CD4-positive, alpha-beta T cell (primary cell): ENCODE measurements at regions not wholly inside any gene's neighbourhood (a gene's known extent, or its start where the extent isn't known, plus 50 kb on each side); places are given as distances from the start of the nearest gene placed in this dataset.

Source experiments
- ATAC-seq: fragments of 200-7000 bp; cut with Tn5 transposase; one replicate; pipeline ENCODE4 v1.10.0; 2022; ENCODE audit warnings: mild to moderate bottlenecking; ENCODE audit not compliant: poor library complexity
- CTCF ChIA-PET: fragments of 350-600 bp; sonication (Branson Sonifier 250); formaldehyde crosslinking; loops from one replicate; lab custom pipeline; 2021; ENCODE audit warnings: antibody characterized with exemption, inconsistent platforms; lab: Charles Lee
- POLR2A ChIA-PET: fragments of 350-600 bp; sonication (Branson Sonifier 250); formaldehyde crosslinking; loops from one replicate; lab custom pipeline; 2021; ENCODE audit warnings: antibody characterized with exemption, inconsistent platforms; lab: Charles Lee
- DNase-seq, 14 experiments: peaks; one replicate each; pipeline ENCODE4 v3.0.0-alpha.2; 2013 to 2020; ENCODE audit warnings: mixed read lengths in 2 of 14
- H3K27ac ChIP-seq, 2 donors: one replicate each; pipeline versions ENCODE4 v1.5.1 to v1.7.0; 2013; ENCODE audit warnings: low read length in 2 of 2, low read depth in 1 of 2, mild to moderate bottlenecking in 1 of 2
- H3K27me3 ChIP-seq, 2 experiments: 1 replicate in 1 of 2; 2 replicates in 1 of 2; pipeline versions ENCODE4 v1.6.1 to v1.7.0; 2013; ENCODE audit warnings: low read length in 2 of 2, control low read depth in 1 of 2, mild to moderate bottlenecking in 1 of 2, moderate library complexity in 1 of 2; ENCODE audit not compliant: insufficient read depth in 2 of 2, control insufficient read depth in 1 of 2
- H3K36me3 ChIP-seq: one replicate; pipeline ENCODE4 v1.6.1; 2013; ENCODE audit warnings: low read length, control low read depth; ENCODE audit not compliant: insufficient read depth
- H3K4me1 ChIP-seq: one replicate; pipeline ENCODE4 v1.6.1; 2013; ENCODE audit warnings: low read length, control low read depth; ENCODE audit not compliant: insufficient read depth
- H3K4me3 ChIP-seq: one replicate; pipeline ENCODE4 v1.5.1; 2013; ENCODE audit warnings: mild to moderate bottlenecking, low read length, moderate library complexity
- H3K9me3 ChIP-seq, 2 experiments: 1 replicate in 1 of 2; 2 replicates in 1 of 2; pipeline versions ENCODE4 v1.6.1 to v1.7.0; 2013; ENCODE audit warnings: low read length in 2 of 2, mild to moderate bottlenecking in 2 of 2, control low read depth in 1 of 2, moderate library complexity in 1 of 2; ENCODE audit not compliant: control insufficient read depth in 1 of 2, insufficient read depth in 1 of 2
- H3K27ac Mint-ChIP-seq: one replicate; pipeline ENCODE4 v1.8.0; 2020; ENCODE audit warnings: mixed read lengths
- H3K27me3 Mint-ChIP-seq: one replicate; pipeline ENCODE4 v1.8.0; 2021; ENCODE audit warnings: mixed read lengths
- H3K36me3 Mint-ChIP-seq: one replicate; pipeline ENCODE4 v1.8.0; 2021; ENCODE audit warnings: low read depth, mixed read lengths
- H3K4me1 Mint-ChIP-seq: one replicate; pipeline ENCODE4 v1.8.0; 2021; ENCODE audit warnings: low read depth, mixed read lengths
- H3K4me3 Mint-ChIP-seq: one replicate; pipeline ENCODE4 v1.8.0; 2020; ENCODE audit warnings: mild to moderate bottlenecking, mixed read lengths
- H3K9me3 Mint-ChIP-seq: one replicate; pipeline ENCODE4 v1.8.0; 2020; ENCODE audit warnings: mixed read lengths
- intact Hi-C, 2 experiments: fragments of 100-400 bp; cut with DNase I in 1 of 2; cut with micrococcal nuclease in 1 of 2; formaldehyde crosslinking; loops; one replicate each; pipeline versions ENCODE4 v1.15.1 to v1.9.0; 2023 to 2025; cut with DNase I, micrococcal nuclease
- TF ChIP-seq, protein P1 (sequence below): fragments of 200-600 bp; IDR thresholded peaks from one replicate; pipeline ENCODE4 v1.8.0; 2022; ENCODE audit warnings: antibody characterized with exemption, mild to moderate bottlenecking

DNA sequence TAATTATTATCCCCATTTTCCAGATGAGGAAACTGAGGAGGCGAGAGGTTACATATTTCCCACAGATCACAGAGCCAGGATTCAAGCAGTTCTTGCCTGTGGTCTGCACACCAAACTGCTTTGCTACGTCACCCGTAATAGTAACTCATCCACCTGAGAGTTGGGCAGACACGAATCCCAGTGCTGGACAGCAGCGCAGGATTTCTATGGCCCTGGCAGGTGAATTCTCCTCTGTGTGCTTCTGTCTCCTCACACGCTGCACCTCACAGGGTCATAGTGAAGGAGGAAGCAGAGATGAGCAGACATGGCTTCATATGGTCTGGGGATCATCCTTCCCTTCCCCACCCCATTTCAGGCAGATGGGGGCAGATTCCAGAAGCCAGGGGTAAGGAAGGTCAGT, 127.0 kb upstream of the LRFN2 start:
- DNase-seq (no peak), ATAC-seq (no peak)
- TF ChIP-seq, protein P1, sequence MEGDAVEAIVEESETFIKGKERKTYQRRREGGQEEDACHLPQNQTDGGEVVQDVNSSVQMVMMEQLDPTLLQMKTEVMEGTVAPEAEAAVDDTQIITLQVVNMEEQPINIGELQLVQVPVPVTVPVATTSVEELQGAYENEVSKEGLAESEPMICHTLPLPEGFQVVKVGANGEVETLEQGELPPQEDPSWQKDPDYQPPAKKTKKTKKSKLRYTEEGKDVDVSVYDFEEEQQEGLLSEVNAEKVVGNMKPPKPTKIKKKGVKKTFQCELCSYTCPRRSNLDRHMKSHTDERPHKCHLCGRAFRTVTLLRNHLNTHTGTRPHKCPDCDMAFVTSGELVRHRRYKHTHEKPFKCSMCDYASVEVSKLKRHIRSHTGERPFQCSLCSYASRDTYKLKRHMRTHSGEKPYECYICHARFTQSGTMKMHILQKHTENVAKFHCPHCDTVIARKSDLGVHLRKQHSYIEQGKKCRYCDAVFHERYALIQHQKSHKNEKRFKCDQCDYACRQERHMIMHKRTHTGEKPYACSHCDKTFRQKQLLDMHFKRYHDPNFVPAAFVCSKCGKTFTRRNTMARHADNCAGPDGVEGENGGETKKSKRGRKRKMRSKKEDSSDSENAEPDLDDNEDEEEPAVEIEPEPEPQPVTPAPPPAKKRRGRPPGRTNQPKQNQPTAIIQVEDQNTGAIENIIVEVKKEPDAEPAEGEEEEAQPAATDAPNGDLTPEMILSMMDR, result no peak
- POLR2A ChIA-PET, result no interaction called here
- Mint-ChIP-seq H3K36me3 (no peaks in the 10 kb centered on the region), H3K4me1 (peaks cover 2% of the 10 kb centered on the region), H3K27me3 (no peaks in the 10 kb centered on the region), H3K27ac (no peak overlapping the region), H3K9me3 (no peaks in the 10 kb centered on the region), H3K4me3 (no peak overlapping the region)
- Histone ChIP-seq H3K27me3 (peaks cover 0 to 3% of the 10 kb centered on the region in 2 experiments), H3K4me1 (no peaks in the 10 kb centered on the region), H3K36me3 (no peaks in the 10 kb centered on the region), H3K27ac (no peak overlapping the region), H3K4me3 (no peak overlapping the region), H3K9me3 (no peaks in the 10 kb centered on the region)
- intact Hi-C loops, result no loop called here
- CTCF ChIA-PET, result no interaction called here

DNA sequence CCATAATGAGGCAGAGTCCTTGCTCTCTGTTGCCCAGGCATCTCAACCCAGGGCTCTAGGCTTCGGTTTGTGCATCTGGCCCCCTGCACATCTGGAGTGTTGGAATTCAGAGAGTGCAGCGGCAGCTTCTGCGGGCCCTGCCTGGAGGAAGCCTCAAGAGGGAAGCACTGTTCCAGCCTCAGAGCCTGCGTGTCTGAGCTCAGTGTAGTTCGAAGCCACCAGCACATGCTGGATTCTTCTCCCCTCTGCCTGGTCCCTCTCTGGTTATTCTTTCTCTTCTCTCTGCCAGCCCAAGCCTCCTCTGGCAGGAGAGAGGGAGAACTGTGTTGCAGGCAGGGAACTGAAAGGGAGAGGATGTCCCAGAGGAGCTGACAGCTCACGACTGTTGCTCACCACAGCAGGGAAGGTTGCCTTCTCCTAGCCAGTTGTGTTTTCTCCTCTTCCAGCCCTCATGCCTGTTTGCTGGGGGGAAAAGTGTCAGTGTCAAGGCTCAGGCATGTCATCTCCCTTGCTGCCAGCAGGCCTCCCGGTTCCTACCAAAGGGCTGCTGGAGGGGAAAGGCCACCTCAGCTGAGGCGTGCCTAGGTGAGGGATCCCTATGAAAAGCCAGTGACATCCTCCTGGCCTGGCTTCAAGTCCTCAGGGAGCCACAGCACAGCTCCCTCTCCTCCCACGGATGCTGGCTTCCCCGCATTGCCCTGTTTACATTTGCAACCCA, 126.0 kb upstream of the LRFN2 start:
- Mint-ChIP-seq H3K9me3 (no peaks in the 10 kb centered on the region), H3K27me3 (no peaks in the 10 kb centered on the region), H3K4me3 (no peak overlapping the region), H3K36me3 (no peaks in the 10 kb centered on the region), H3K27ac (no peak overlapping the region), H3K4me1 (no peaks in the 10 kb centered on the region)
- H3K36me3 ChIP-seq, result no peaks in the 10 kb centered on the region
- no peaks in the 10 kb centered on the region for H3K9me3 ChIP-seq
- ChIA-PET CTCF (no interaction called here), POLR2A (no interaction called here)
- H3K27me3 ChIP-seq, result peaks cover 0 to 3% of the 10 kb centered on the region in 2 experiments
- no peak for ATAC-seq
- no peak overlapping the region for H3K4me3 ChIP-seq
- DNase-seq, result no peak
- no peak overlapping the region for H3K27ac ChIP-seq
- H3K4me1 ChIP-seq, result no peaks in the 10 kb centered on the region
- intact Hi-C loops, result no loop called here
- TF ChIP-seq, protein P1, result no peak

DNA sequence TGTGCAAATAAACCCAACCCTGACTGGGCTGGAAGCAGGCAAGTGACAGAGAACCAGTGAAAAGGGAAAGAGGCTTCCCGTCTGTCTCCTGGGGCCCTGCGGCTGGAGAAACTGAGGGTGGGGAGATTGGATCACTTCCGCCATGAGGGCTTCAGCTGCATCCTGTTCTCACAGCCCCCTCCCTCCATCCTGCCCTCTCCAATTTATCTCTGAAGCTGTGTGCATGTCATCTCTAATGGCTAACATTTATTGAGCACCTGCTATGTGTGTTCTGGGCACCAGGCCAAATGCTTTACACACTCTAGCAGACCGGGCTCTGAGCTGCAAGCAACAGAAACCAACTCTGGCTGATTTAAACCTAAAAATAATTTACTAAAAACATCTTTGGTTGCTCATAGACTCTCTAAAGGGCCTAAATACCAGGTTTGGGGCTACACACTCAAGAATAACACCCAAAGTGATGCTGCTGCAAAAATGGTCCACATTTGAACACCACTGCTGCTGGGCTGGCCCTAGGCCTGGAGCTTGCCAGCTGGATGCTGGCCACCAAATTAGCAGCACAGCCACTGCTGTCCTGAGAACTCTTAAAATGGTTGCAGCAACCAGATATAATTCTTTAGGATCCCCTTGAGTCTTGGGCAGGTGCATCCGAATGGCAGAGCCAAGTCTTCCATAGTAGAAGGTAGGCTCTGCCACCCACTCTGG, 123.6 kb upstream of the LRFN2 start:
- ATAC-seq (no peak), DNase-seq (no peak)
- ChIA-PET CTCF (no interaction called here), POLR2A (no interaction called here)
- Mint-ChIP-seq H3K27me3 (no peaks in the 10 kb centered on the region), H3K9me3 (no peaks in the 10 kb centered on the region), H3K4me1 (no peaks in the 10 kb centered on the region), H3K27ac (no peak overlapping the region), H3K4me3 (no peak overlapping the region), H3K36me3 (no peaks in the 10 kb centered on the region)
- TF ChIP-seq, protein P1, result no peak
- H3K27me3 ChIP-seq, result peaks cover 0 to 3% of the 10 kb centered on the region in 2 experiments
- H3K4me3 ChIP-seq, result no peak overlapping the region
- H3K4me1 ChIP-seq, result no peaks in the 10 kb centered on the region
- H3K27ac ChIP-seq, result no peak overlapping the region
- intact Hi-C loops, result no loop called here
- no peaks in the 10 kb centered on the region for H3K9me3 ChIP-seq
- H3K36me3 ChIP-seq, result no peaks in the 10 kb centered on the region
